H1 (cell line): ENCODE measurements at regions not wholly inside any gene's neighbourhood (a gene's known extent, or its start where the extent isn't known, plus 50 kb on each side); places are given as distances from the start of the nearest gene placed in this dataset.

Experiments used
- ATF3 ChIP-seq: IDR thresholded peaks from 2 replicates; pipeline ENCODE4 v1.6.1; 2011; ENCODE audit warnings: low read depth, mild to moderate bottlenecking, low read length; ENCODE audit not compliant: insufficient read depth
- BRCA1 ChIP-seq: IDR thresholded peaks from 2 replicates; pipeline ENCODE4 v1.6.1; 2012; ENCODE audit warnings: low read depth, low read length, improper control_type of control experiment
- CTBP2 ChIP-seq: IDR thresholded peaks from 2 replicates; pipeline ENCODE4 v1.7.0; 2011; ENCODE audit warnings: borderline replicate concordance, mild to moderate bottlenecking, moderate library complexity, mixed read lengths, low read length; ENCODE audit not compliant: insufficient read depth, insufficient read length
- CTCF ChIP-seq, 3 experiments: IDR thresholded peaks; 1 replicate in 2 of 3; 2 replicates in 1 of 3; pipeline versions ENCODE4 v1.5.1 to v1.6.1; 2011; ENCODE audit warnings: low read length in 3 of 3, mild to moderate bottlenecking in 3 of 3, inconsistent platforms in 2 of 3, low read depth in 1 of 3, moderate library complexity in 1 of 3; ENCODE audit not compliant: insufficient read depth in 1 of 3; ENCODE audit errors: control extremely low read depth in 1 of 3
- EZH2 ChIP-seq: fragments of 200-600 bp; sonication (generic); IDR thresholded peaks from 2 replicates; pipeline ENCODE4 v1.7.1; 2012; ENCODE audit warnings: low read depth, mild to moderate bottlenecking, moderate library complexity, low read length, inconsistent platforms; ENCODE audit not compliant: severe bottlenecking
- GABPA ChIP-seq: IDR thresholded peaks from 2 replicates; pipeline ENCODE4 v1.6.1; 2011; ENCODE audit warnings: mild to moderate bottlenecking, low read length, moderate library complexity, borderline replicate concordance; ENCODE audit not compliant: insufficient read depth
- HDAC6 ChIP-seq: IDR thresholded peaks from one replicate; pipeline ENCODE4 v1.7.1; 2012; ENCODE audit warnings: low read depth, mild to moderate bottlenecking, inconsistent platforms, low read length, moderate library complexity
- JUND ChIP-seq: IDR thresholded peaks from 2 replicates; pipeline ENCODE4 v1.6.1; 2011; ENCODE audit warnings: mild to moderate bottlenecking, improper control_type of control experiment, low read length
- MAX ChIP-seq: IDR thresholded peaks from 2 replicates; pipeline ENCODE4 v1.6.1; 2012; ENCODE audit warnings: inconsistent platforms
- NANOG ChIP-seq: IDR thresholded peaks from 2 replicates; pipeline ENCODE4 v1.6.1; 2011; ENCODE audit warnings: low read length, low read depth, mild to moderate bottlenecking, inconsistent platforms; ENCODE audit not compliant: insufficient read depth, poor library complexity, severe bottlenecking
- POLR2A ChIP-seq, 2 experiments: IDR thresholded peaks; 1 replicate in 1 of 2; 2 replicates in 1 of 2; pipeline ENCODE4 v1.6.1; 2011; ENCODE audit warnings: low read depth in 2 of 2, low read length in 2 of 2, mild to moderate bottlenecking in 2 of 2; ENCODE audit errors: control extremely low read depth in 1 of 2
- POLR2AphosphoS5 ChIP-seq: IDR thresholded peaks from 2 replicates; pipeline ENCODE4 v1.6.1; 2011; ENCODE audit warnings: low read depth, low read length
- SIN3A ChIP-seq, 2 experiments: IDR thresholded peaks in 1 of 2; conservative IDR thresholded peaks in 1 of 2; 2 replicates each; pipeline ENCODE4 v1.6.1; 2011 to 2012; ENCODE audit warnings: low read length in 2 of 2, improper control_type of control experiment in 1 of 2, low read depth in 1 of 2, mild to moderate bottlenecking in 1 of 2
- SP1 ChIP-seq: IDR thresholded peaks from 2 replicates; pipeline ENCODE4 v1.6.1; 2011; ENCODE audit warnings: low read depth, low read length

- TF ChIP-seq POLR2AphosphoS5 (no peak), NANOG (no peak), POLR2A (IDR thresholded peaks at IDR 0.05; ENCODE audit: control extremely low read depth in 1 of 2, low read depth in 2 of 2, low read length in 2 of 2) (no peak), JUND (no peak), SIN3A (conservative IDR thresholded peaks at IDR 0.05 in 1 of 2, IDR thresholded peaks at IDR 0.05 in 1 of 2; ENCODE audit: low read depth in 1 of 2, low read length in 2 of 2) (no peak), CTCF (IDR thresholded peaks at IDR 0.05; ENCODE audit: control extremely low read depth in 1 of 3, insufficient read depth in 1 of 3, low read depth in 1 of 3, low read length in 3 of 3) (no peak), ATF3 (no peak), HDAC6 (no peak), BRCA1 (no peak), MAX (no peak), EZH2 (no peak), SP1 (no peak), CTBP2 (no peak), GABPA (no peak)
Observed at GRCh38 chr15:68000754-68001153, 53.4 kb upstream of the PIAS1 start.
